ENCODE measurements at regions not wholly inside any gene's neighbourhood (a gene's known extent, or its start where the extent isn't known, plus 50 kb on each side); places are given as distances from the start of the nearest gene placed in this dataset.

DNA sequence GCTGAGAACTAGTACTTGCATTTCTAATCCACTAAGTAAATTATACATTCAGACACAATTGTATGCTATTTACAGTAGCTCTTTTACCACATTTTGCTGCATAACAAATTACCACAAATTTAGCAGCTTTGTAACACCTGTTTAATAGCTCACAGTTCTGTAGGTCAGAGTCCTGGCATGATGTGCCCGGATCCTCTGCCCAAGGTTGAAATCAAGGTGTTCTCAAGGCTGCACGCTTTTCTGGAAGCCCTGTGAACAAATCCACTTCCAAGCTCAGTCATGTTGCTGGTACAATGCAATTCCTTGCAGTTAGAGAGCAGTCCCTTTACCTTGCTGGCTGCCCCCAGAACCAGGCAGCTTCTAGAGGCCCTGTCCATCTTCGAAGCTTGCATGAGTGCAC, 716.0 kb downstream of the HACE1 start:
- TF ChIP-seq, protein P1, sequence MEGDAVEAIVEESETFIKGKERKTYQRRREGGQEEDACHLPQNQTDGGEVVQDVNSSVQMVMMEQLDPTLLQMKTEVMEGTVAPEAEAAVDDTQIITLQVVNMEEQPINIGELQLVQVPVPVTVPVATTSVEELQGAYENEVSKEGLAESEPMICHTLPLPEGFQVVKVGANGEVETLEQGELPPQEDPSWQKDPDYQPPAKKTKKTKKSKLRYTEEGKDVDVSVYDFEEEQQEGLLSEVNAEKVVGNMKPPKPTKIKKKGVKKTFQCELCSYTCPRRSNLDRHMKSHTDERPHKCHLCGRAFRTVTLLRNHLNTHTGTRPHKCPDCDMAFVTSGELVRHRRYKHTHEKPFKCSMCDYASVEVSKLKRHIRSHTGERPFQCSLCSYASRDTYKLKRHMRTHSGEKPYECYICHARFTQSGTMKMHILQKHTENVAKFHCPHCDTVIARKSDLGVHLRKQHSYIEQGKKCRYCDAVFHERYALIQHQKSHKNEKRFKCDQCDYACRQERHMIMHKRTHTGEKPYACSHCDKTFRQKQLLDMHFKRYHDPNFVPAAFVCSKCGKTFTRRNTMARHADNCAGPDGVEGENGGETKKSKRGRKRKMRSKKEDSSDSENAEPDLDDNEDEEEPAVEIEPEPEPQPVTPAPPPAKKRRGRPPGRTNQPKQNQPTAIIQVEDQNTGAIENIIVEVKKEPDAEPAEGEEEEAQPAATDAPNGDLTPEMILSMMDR (conservative IDR thresholded peaks at IDR 0.05), result no peak
- Histone ChIP-seq H3K36me3 (ENCODE audit: control insufficient read depth, insufficient read depth, low read length) (no peaks in the 10 kb centered on the region), H3K9ac (ENCODE audit: extremely low read depth, low read length, poor library complexity, severe bottlenecking) (no peak overlapping the region), H3K4me3 (ENCODE audit: low read length) (no peak overlapping the region), H3K4me1 (ENCODE audit: control insufficient read depth, insufficient read depth, low read length) (peaks cover 5% of the 10 kb centered on the region), H3K27ac (ENCODE audit: low read depth, low read length) (no peak overlapping the region), H3K27me3 (ENCODE audit: control insufficient read depth, insufficient read depth, low read length, poor library complexity, severe bottlenecking) (no peaks in the 10 kb centered on the region), H3K9me3 (ENCODE audit: control insufficient read depth, low read length) (peaks cover 18% of the 10 kb centered on the region)
- no peak for DNase-seq
- 94 to 95% methylated on average over 2 to 3 of the region's 3 CpGs for WGBS, 2 experiments (ENCODE audit: insufficient coverage in 1 of 2, insufficient read length in 1 of 2)
- Mint-ChIP-seq H3K4me1 (peaks cover 5% of the 10 kb centered on the region), H3K27me3 (ENCODE audit: insufficient read depth) (no peaks in the 10 kb centered on the region), H3K36me3 (ENCODE audit: low read depth) (peaks cover 3% of the 10 kb centered on the region), H3K27ac (no peak overlapping the region), H3K4me3 (no peak overlapping the region), H3K9me3 (peaks cover 19% of the 10 kb centered on the region)

DNA sequence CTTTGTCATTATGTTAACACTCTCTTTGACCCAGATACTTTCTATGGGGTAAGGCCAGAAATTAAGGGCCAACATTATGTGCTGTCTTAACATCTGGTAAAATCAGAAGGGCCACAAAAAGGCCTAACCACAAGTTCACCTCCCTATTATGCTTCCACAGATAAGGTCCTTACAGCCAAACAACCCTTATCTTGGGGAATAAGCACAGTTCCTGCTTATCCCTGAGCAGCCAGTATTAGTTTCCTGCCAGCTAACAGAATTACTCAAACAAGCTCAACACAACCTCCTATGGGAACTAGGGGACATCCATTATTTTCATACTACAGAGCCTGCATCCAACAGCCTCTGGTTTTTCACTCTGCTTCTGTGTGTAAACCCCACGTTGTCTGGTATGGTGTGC, 724.8 kb downstream of the HACE1 start:
- H3K4me1 Mint-ChIP-seq, result peaks cover 7% of the 10 kb centered on the region

DNA sequence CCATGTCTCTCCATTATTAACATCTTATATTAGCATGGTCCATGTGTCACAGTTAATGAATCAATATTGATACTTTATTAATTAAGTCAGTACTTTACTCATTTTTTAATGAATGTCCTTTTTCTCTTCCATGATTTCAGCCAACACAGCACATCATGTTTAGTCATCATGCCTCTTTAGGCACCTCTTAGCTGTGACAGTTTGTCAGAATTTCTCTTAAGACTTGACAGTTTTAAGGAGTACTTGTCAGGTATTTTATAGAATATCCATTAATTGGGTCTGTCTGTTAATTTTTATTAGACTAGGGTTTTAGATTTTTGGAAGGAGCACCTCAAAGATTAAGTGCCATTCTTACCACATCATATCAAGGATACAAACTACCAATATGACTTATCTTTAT, 729.4 kb downstream of the HACE1 start:
- Mint-ChIP-seq H3K4me1 (peaks cover 7% of the 10 kb centered on the region), H3K27ac (no peak overlapping the region), H3K36me3 (ENCODE audit: low read depth) (peaks cover 2% of the 10 kb centered on the region), H3K27me3 (ENCODE audit: insufficient read depth) (no peaks in the 10 kb centered on the region), H3K9me3 (peaks cover 9% of the 10 kb centered on the region), H3K4me3 (no peak overlapping the region)
- no peaks in the 10 kb centered on the region for H3K4me1 ChIP-seq (ENCODE audit: control insufficient read depth, insufficient read depth, low read length)
- DNase-seq, result no peak
- peaks cover 16% of the 10 kb centered on the region for H3K9me3 ChIP-seq (ENCODE audit: control insufficient read depth, low read length)
- no peaks in the 10 kb centered on the region for H3K27me3 ChIP-seq (ENCODE audit: control insufficient read depth, insufficient read depth, low read length, poor library complexity, severe bottlenecking)
- no peak overlapping the region for H3K27ac ChIP-seq (ENCODE audit: low read depth, low read length)
- TF ChIP-seq, protein P1 (conservative IDR thresholded peaks at IDR 0.05), result no peak
- no peaks in the 10 kb centered on the region for H3K36me3 ChIP-seq (ENCODE audit: control insufficient read depth, insufficient read depth, low read length)
- H3K9ac ChIP-seq (ENCODE audit: extremely low read depth, low read length, poor library complexity, severe bottlenecking), result no peak overlapping the region
- H3K4me3 ChIP-seq (ENCODE audit: low read length), result no peak overlapping the region

More for the DNA sequence above, 724.8 kb downstream of the HACE1 start:
- no peak for DNase-seq
- no peaks in the 10 kb centered on the region for H3K27me3 Mint-ChIP-seq (ENCODE audit: insufficient read depth)
- Histone ChIP-seq H3K36me3 (ENCODE audit: control insufficient read depth, insufficient read depth, low read length) (no peaks in the 10 kb centered on the region), H3K4me1 (ENCODE audit: control insufficient read depth, insufficient read depth, low read length) (no peaks in the 10 kb centered on the region), H3K9ac (ENCODE audit: extremely low read depth, low read length, poor library complexity, severe bottlenecking) (no peak overlapping the region), H3K9me3 (ENCODE audit: control insufficient read depth, low read length) (peaks cover 34% of the 10 kb centered on the region), H3K27ac (ENCODE audit: low read depth, low read length) (no peak overlapping the region), H3K27me3 (ENCODE audit: control insufficient read depth, insufficient read depth, low read length, poor library complexity, severe bottlenecking) (no peaks in the 10 kb centered on the region), H3K4me3 (ENCODE audit: low read length) (peak overlapping the region; percentile 66)
- H3K27ac Mint-ChIP-seq, result peak overlapping the region; percentile 78
- H3K9me3 Mint-ChIP-seq, result peaks cover 27% of the 10 kb centered on the region
- H3K36me3 Mint-ChIP-seq (ENCODE audit: low read depth), result peaks cover 2% of the 10 kb centered on the region
- WGBS, 2 experiments (ENCODE audit: insufficient coverage in 1 of 2, insufficient read length in 1 of 2), result 90% methylated on average over 1 of the region's 1 CpG; no CpG with 5 or more reads in 1 of the 2 experiments
- no peak overlapping the region for H3K4me3 Mint-ChIP-seq
- TF ChIP-seq, protein P1 (conservative IDR thresholded peaks at IDR 0.05), result no peak
